ENCODE measurements at regions not wholly inside any gene's neighbourhood (a gene's known extent, or its start where the extent isn't known, plus 50 kb on each side); places are given as distances from the start of the nearest gene placed in this dataset.
"Not testable (repeated sequence)": the region's sequence is repeated elsewhere in the genome, so short reads cannot be mapped to it uniquely, and the experiment has no call there.

DNA sequence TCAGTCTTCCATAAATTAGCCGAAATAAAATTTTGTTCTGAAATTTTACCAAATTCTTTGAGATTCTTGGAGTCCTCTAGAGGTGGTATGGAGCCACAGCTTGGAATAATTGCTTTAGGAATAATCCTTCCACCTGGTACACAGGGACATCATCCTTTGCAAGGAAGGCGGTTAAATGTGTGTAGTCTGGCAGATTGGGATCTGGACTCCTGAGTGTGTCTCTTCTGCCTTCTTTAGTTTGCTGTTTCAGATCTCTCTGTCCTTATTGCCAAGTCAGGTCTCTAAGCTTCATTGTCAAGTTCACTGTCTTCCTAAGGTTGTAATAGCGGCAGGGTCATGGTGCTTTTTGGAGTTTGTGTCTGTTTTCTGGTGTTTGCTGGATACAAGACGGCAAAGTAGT is 393.9 kb upstream of the RGS6 start:
- DNase-seq (ENCODE audit: low read depth): no peak

DNA sequence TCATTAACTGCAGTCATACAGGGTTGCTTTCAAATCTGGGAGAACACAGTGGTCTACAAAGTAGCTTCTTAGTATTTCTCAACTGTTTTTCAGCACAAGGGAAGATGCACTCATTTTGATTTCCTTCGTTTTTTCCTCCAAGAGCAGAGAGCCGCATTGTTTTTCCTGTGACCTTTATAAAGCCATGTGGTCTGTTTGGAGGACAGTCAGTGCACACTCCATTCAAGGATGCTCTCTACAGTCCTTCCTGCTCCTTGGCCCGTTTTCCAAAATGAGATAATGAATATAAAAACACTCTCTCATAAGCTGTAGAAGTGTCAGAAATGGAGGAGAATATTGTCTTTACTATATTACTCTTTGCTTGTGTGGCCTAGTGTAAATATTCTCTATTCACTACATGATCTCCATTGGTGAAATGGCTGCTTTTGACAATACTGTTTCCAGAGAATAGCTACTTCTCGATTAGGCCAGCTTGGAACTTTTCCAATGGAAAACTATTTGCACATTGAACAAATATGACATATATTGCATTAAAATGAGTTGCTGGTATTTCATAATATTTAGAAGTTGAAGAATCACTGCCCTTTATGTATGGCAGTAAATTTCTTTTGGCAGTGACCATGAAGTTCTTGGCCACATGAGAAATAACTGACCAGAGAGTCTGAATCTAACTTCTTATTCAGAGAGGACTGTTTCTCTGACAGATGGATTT is 393.1 kb upstream of the RGS6 start:
- no peak for DNase-seq (ENCODE audit: low read depth)

DNA sequence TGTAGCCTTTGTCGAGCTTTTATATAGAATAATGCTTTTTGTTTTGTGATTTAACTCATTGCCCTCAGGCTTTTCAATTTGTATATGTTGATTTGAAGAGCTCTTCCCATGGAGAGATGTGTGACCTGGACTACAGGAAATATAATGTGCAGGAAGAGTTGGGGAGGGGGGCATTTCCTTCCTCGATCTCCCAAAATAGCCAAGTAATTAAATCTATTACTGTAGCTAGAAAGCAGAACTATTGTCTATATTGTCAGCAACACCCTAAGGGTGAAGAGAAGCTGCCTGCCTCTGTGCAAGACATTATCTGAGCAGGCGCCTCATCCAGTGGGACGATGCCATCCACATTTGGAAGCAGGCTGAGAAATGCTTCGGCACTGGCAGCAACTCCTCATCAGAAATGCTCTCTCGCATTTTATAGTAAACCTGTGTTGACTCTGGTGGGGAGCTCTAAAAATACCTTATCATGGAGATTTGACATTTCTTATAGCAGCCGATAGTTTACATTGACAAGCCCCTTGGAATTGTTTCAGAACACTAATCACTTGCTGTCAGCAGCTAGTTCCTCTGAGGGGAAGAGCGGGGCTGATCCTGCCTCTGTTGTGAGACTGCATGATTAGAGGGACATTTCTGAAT is 392.5 kb upstream of the RGS6 start:
- DNase-seq (ENCODE audit: low read depth): no peak

DNA sequence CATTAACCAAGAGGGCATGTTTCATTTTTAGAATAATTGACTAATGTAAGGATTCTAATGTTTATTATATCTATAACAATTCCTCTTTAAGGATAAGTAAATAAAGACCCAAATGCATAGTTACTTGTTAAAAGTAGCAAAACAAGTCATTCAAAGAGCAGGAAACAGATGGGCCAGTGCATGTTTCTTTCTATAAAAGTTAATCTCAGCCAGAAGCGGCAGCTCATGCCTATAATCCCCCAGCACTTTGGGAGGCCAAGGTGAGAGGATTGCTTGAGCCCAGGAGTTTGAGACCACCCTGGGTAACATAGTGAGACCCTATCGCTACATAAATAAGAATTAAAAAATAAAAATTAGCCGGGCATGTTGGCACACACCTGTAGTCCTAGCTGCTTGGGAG is 391.0 kb upstream of the RGS6 start:
- DNase-seq (ENCODE audit: low read depth): no peak

DNA sequence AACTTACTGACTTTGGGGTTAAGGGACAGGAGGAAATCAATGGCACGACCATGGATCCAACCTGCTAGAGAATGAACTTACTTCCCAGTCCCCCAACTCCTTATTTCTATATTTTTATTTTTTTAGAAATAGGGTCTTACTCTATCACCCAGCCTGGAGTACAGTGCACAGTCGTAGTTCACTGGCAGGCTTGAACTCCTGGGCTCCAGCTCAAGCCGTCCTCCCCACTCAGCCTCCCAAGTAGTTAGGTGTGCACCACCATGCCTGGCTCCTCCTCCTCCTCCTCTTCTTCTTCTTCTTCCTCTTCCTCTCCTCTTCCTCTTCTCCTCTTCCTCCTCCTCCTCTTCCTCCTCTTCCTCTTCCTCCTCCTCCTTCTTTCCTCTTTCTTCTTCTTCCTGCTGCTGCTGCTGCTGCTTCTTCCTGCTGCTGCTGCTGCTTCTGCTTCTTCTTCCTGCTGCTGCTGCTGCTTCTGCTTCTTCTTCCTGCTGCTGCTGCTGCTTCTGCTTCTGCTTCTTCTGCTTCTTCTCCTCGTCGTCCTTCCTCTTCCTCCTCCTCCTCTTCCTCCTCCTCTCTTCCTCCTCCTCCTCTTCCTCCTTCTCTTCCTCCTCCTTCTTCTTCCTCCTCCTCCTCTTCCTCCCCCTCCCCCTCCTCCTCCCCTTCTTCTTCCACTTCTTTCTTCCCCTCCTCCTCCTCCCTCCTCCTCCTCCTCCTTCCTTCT is 390.1 kb upstream of the RGS6 start:
- no peak for DNase-seq (ENCODE audit: low read depth)

DNA sequence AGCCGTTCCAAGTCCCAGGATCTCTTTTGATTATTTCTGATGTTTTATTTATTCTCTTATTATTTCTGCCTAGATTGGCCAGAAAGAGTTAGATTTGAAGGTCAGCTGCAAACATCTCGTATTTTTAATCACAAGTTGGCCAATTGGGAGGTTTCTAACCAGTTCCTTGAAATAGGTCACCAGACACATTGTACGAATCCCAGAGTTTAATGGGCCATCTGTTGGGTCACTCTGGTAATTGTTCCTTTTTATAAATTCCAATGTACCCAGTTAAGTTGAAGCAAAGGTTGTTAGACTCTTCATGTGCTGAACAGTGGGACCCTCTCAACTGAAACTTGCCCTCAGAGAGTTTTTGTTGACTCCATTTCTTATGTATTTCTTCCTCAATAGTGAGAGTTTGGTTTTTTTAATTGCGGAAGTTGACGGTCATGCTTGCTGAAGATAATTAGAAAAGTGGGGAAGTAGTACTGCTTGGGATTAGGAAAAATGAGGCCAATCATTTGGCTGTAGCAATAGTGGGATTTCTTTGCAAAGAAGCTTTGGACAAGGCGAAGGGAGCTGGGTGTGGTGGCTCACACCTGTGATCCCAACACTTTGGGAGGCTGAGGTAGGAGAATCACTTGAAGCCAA is 382.7 kb upstream of the RGS6 start:
- no peak for DNase-seq (ENCODE audit: low read depth)

DNA sequence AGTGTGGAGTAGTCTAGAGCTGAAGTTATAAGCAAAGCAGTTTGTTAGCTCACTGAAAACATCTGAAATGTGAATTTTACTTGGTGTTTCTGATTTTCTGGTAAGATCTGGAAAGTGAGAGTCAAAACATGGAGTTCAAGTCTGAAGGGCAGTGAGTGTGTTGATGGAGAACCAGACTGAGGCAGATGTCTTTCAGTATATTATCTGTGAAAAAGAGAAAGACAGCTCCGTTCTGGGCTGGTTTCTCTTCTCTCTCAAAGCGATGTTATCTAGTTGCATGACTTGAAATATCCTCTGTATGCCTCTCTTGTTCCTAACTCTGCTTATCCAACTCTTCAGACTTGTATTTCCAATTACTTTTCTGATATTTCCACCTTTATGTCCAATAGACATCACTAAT is 381.9 kb upstream of the RGS6 start:
- DNase-seq (ENCODE audit: low read depth): no peak

DNA sequence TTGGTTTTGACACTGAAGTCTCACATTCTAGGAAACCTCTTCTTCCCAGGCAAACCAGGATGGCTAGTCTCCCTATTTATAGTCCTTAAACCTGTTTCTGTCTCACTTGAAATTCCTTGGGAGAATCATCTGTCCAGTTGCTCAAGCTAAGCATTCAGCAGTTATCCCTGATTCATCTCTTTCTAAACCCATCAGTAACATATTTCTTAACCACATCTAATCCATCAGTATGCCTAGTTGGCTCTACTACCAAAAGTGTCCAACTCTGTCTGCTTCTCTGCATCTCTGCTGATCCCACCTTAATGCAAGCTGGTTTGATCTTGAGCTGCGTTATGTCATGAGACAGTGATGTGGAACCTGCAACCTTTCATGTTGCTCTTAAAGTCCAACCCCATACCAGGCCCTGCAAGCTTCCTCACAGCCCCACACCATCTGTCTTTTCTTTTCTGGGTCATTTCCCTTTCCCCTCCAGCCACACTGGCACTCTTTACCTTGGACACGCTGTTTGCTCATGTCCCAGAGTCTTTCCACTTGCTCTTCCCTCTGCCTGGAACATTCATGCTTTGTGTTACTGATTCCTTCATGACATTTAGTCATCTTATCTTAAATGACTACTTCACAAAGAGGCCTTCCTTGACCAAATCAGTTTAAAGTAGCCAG is 380.8 kb upstream of the RGS6 start:
- no peak for DNase-seq (ENCODE audit: low read depth)

DNA sequence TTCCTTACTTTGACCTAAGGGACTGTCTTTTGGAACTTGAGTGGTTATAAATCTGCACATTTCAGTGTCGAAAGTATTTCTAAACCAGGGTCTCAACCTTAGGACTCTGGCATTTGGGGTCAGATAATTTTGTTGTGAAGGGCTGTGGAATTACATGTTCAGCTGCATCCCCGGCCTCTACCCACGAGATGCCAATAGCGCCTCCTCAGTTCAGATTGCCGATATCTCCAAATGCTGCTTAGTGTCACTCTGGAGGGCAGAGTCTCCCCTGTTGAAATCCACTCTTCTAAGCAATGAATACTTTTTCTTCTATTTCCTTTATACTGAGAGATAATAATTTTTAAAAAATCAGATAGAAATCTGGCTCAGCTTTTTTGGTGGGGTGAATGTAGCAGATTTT is 379.4 kb upstream of the RGS6 start:
- no peak for DNase-seq (ENCODE audit: low read depth)

DNA sequence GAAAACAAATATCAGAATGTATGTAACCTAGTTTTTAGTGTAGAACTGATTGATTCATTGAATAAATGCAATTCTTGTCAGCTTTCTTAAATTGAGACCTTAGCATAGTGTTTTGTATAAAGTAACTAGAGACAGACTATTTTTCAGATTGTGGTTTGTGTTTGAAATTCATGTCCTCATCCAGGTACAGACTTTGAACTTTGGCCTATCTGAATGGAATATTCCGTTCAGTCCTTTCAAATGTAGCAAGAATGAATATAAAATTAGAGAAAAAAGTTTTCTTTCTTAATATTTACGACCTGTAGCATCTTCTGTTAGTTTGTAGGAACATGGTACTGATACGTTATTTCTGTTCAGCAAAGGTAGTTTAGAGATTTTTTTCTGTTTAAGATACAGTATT is 378.4 kb upstream of the RGS6 start:
- no peak for DNase-seq (ENCODE audit: low read depth)

DNA sequence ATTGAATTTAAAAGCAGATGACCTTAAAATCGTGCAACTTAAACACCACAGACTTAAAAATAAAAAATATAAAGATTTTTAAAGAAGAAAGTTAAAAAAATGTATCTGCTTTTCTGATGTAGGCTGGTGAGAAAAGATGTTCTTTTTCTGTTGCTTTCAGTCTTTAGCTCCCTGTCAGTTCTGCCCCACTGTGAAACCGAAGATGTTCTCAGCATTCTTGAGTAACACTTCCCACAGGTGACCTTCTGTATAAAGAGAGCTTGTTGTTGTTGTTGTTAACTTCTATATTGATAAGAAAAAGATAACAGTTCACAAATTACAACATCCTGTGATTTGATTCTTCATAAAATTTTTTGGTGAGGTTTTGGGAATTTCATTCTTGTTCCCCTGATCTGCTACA is 377.9 kb upstream of the RGS6 start:
- no peak for DNase-seq (ENCODE audit: low read depth)

DNA sequence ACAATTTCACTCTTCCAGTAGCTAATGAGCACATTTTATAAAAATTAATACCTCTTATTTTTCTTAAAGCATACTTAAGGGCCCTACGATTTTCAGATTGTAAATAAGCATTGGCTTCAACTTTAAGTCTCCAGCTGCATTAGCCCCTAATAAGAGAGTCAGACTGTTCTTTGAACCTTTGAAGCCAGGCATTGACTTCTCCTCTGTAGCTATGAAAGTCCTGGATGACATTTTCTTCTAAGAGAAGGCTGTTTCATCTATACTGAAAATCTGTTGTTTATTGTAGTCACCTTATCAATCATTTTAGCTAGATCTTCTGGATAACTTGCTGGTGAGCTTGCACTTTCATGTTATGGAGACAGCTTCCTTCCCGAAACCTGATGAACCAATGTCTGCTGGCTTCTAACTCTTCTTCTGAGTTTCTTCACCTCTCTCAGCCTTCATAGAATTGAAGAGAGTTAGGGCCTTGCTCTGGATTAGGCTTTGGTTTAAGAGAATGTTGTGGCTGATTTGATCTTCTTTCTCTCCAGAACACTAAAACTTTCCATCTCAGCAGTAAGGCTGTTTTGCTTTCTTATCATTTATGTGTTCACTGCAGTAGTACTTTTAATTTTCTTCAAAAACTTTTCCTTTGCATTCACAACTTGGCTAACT is 377.1 kb upstream of the RGS6 start:
- DNase-seq (ENCODE audit: low read depth): no peak

DNA sequence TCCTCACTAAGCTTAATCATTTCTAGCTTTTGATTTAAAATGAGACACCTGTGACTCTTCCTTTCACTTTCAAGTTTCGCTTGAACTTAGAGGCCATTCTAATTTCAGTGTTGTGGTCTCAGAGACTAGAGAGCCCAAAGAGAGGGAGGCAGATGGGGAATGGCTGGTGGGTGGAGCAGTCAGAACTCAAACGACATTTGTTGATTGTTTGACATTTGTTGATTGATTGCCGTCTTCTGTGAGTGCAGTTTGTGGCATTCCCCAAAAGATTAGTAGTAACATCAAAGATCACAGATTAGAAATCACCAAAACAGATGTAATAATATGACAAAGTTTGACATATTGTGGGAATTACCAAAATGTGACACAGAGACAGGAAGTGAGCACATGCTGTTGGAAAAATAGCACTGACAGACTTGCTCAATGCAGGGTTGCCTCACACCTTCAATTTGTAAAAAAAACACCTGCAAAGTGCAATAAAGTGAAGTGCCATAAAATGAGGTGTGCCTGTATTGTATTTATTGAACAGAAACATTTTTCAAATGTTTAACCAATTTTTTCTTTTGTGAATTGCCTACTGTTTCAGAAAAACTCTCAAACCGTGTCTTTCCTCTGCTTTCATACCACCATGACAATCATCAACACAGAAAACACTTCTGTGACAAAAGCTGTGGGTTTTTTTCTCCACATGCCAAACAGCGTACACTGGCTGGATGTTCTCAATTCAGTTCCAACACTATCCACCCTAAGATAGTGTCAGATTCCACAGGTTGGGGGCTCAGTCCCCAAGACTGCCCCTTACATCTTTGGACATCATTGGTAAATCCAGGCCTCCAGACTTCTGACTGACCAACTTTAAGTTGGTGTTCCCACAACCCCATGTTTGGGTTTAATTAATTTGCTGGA is 376.3 kb upstream of the RGS6 start:
- peak; percentile 48 for DNase-seq (ENCODE audit: low read depth)

DNA sequence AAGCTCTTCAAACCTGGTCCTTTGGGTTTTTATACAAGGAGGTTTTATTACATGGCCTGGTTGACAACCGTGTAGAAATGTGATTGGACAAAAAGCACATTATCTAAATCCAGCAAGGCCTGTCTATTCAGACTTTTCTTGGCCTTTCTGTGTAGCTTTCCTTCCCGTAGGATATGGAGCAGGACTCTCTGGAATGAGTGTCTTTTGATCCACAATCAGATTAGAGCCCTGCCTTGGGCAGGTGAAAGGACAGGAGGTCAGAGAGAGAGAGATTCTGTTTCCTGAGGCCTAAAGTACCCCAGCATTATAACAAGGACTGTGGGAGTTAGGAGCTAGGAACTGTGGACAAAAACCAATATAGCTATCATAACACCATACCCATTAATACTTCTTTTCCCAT is 375.5 kb upstream of the RGS6 start:
- no peak for DNase-seq (ENCODE audit: low read depth)

DNA sequence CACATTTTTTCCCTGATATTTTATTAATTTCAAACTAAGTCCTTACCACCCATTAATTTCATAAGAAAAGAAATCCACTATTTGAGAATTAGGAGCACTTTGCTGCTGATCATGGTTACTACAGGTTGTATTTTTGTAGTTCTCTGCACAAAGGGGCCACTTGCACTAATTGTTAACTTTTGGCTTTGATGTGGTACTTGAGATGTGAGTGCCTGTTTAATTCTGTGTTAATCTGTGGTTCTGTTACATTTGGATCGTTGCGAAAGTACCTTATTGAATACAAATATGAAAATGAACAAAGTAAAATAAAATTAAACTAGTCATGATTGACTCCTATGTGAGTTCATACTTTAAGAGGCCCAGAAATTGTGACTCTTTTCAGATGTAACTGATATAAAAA is 374.9 kb upstream of the RGS6 start:
- DNase-seq (ENCODE audit: low read depth): no peak

DNA sequence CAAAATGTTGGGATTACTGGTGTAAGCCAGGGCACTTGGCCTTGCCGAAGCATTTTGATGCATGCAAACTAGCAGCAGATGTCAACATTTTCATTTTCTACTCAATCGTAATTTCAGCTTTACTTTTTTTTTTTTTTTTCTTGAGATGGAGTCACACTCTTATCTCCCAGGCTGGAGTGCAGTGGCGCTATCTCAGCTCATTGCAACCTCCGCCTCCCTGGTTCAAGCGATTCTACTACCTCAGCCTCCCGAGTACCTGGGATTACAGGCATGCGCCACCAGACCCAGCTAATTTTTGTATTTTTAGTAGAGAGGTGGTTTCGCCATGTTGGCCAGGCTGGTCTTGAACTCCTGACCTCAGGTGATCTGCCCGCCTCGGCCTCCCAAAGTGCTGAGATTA is 373.3 kb upstream of the RGS6 start:
- DNase-seq (ENCODE audit: low read depth): not testable (repeated sequence)

DNA sequence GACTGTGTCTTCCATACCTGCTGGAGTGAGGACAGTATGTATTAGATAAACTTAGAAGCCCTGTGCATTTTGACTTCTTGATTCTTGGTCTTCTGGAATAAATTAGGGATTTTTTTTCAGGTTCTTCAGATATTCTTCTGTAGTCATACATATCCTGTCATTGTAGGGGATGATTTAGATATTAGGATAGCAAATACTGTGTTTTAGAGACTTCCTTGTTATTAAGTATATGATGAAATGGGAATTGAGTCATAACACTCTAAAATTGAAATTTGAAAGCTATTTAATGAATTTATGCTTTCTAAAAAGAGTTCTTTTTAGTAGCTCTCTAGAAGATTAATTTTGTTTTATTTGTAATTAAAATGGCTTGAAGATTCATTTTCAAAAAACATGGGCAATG is 371.5 kb upstream of the RGS6 start:
- no peak for DNase-seq (ENCODE audit: low read depth)

DNA sequence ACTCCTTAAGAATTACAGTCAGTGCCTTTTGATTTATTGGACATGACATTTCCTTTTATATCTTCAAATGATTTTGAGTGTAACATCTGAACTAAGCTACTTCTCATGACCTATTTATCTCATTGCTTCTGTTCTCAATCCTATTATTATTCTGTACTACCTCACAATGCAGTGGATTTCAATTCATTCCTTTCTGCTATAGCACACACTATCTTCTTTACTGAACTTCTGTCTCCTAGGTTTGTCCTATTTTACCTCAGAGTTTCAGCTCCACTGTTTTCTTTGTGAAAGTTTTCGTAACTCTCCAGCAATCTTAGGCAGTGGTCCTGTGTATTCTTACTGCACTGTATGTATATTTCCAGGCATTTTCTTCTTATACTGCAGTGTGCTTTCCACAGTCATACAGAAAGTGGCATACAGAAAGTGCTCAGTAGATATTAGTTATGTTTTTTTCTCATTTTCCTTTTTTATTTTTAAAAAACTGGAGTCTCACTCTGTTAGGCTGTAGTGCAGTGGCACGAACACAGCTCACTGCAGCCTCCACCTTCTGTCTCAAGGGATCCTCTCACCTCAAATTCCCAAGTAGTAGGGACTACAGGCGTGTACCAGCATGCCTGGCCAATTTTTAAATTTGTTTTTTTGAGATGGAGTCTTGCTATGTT is 368.6 kb upstream of the RGS6 start:
- DNase-seq (ENCODE audit: low read depth): no peak

DNA sequence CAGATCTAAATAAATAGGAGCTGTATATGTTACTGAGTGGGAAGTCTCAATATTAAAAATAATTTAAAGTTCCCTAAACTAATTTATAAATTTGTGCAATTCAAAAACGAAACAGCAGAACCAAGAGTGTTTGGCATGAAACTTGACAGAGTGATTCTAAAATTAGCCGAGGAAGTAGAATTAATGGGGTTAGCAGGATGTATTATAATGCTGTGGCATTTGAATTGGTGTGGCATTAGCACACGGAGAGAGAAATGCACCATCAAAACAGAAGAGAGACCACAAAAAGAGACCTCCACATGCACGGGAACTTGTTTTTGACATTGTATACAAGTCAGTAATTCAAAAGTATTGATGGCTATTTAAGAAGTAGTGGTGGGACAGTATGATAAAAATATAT is 366.0 kb upstream of the RGS6 start:
- DNase-seq (ENCODE audit: low read depth): no peak

DNA sequence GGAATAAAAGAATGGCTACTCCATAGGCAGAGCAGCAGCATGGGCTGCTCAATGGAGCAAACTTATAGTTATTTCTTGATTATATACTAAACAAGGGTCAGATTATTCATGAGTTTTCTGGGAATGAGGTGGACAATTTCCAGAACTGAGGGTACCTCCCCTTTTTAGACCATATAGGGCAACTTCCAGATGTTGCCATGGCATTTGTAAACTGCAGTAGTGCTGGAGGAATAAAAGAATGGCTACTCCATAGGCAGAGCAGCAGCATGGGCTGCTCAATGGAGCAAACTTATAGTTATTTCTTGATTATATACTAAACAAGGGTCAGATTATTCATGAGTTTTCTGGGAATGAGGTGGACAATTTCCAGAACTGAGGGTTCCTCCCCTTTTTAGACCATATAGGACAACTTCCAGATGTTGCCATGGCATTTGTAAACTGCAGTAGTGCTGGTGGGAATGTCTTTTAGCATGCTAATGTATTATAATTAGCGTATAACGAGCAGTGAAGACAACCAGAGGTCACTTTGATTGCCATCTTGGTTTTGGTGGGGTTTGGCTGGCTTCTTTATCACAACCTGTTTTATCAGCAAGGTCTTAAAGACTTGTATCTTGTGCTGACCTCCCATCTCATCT is 364.6 kb upstream of the RGS6 start:
- not testable (repeated sequence) for DNase-seq (ENCODE audit: low read depth)

Measured in activated T-cell treated with anti-CD3 and anti-CD28 coated beads for 48 hours (primary cell).